Amniotic stem cell (primary cell): ENCODE measurements at regions not wholly inside any gene's neighbourhood (a gene's known extent, or its start where the extent isn't known, plus 50 kb on each side); places are given as distances from the start of the nearest gene placed in this dataset.

Source experiments
- DNase-seq: peaks from one replicate; lab custom pipeline; 2025; lab: John Stamatoyannopoulos, UW

GRCh38 chr12:114903083-114903691 is 219.2 kb upstream of the TBX3 start:
- DNase-seq: peak; percentile 68

DNA sequence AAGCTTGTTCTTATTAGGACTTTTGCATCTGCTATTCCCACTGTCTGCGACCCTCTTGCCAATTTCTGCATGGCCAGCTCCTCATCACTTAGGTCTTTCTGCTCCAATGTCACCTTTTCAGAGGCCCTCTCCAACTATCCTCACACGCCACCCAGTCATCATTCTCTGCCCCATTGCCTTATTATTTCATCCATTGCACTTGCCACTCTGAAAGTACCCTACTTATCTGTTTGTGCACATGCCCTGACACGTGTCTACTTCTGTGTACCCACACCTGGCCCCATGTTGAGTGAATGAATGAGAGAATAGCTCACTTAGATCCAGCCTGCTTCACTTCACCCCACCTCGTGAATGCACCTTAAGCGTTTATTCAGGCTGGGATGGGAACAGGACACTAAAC is 218.7 kb upstream of the TBX3 start:
- no peak for DNase-seq

GRCh38 chr12:114901316-114901715 is 217.3 kb upstream of the TBX3 start:
- no peak for DNase-seq

DNA sequence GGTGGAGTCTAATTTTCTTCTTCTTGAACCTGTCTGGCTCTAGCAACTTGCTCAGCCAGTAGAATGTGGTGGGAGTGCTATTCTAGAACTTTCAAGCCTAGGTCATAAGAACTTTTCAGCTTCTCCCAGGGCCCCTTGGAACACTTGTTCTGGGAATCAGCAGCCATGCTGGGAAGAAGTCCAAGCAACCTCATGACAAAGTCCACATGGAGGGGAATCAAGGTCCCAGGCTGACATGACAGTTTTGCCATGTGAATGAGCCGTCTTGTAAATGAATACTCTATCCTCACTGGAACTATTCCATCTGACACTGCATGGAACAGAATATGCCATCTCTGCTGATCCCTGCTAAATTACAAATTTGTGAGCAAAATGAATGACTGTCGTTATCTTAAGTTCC is 214.2 kb upstream of the TBX3 start:
- no peak for DNase-seq

- DNase-seq: no peak
Observed at GRCh38 chr12:114895827-114896226, 211.9 kb upstream of the TBX3 start.

DNA sequence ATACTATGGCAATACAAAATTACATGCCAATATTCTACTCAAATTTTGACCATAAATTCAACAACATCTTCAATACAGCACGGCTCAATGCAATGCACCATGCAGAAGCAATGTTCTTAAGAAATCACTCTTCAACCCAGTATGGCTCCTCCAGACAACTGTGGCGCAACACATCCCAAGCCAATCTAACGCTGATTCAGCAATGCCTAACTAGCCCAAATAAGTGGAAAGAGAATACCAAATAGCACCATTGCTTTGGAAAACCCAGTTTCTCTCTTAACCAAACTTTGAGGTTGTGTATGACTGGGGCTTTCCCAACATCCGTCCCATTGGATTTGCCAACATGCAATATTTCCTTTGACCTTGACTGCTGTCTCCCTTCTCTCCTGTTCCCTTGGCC is 211.1 kb upstream of the TBX3 start:
- DNase-seq: no peak

DNA sequence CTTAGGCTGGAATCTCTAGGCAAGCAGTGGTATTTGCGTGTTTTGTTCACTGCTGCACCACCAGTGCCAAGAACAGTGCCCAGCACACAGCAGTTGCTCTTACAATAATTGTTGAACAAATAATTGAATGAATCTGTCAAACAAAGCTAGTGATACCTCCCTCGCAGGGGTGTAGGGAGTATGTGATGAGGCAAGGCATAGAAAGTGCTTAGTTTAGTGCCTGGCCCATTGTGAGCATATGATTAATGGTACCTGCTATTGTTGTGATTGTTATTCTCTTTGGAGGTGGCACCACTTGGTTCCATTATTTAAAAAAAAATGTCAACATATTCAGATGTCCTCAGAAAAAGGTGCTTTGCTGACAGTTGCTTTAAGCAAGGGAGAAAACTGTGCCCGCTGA is 210.1 kb upstream of the TBX3 start:
- DNase-seq: no peak

DNA sequence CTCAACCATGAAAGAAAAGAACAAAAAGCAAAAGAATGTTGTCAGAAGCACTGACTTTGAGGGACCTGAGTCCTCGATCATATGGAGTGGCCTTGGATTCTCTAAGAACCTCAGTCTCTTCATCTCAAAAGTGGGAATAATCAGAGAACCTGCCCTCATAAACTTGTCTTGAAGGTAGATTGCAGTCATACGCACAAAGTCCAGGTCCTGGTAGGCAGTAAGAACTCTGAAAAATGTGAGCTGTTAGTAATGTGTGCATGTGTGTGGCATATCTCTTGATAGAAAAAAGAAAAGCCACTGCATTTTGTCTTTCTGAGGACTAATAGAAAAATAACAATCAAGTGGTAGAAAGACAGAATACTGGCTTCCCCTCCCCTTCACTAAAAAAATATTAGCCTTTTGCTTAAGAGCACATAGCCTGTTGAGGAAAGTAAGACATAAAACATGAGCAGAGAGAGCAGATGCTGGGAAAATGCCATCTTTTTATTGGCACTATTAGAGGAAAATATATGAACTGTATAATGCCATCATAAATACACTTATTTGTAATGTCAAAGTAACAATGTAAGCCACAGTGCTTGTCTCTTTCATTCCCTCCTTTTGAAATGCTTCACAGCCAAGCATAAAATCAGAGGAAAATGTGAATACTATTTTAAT is 205.1 kb upstream of the TBX3 start:
- no peak for DNase-seq

DNA sequence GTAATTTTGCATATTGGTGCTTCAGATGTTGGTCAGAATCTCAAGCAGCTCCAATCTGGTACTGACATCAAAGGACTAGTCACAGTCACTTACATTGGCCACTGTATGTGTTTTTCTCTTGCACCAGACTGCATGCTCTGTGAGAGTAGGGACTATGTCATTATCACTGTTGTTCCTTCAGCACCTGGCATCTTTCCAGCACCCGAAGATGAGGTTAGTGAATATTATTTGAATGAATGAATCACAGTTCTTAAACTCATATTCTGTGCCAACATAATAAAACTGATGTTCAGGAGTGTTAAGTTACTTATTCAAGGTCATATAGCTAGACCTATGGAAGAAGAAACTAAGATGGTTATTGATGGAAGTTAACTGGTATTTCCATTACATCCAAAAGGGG is 204.5 kb upstream of the TBX3 start:
- DNase-seq: no peak

GRCh38 chr12:114885501-114885900 is 201.5 kb upstream of the TBX3 start:
- DNase-seq: no peak

GRCh38 chr12:114884575-114884974 is 200.6 kb upstream of the TBX3 start:
- no peak for DNase-seq

- no peak for DNase-seq
Observed at GRCh38 chr12:114882083-114882482, 198.1 kb upstream of the TBX3 start.

GRCh38 chr12:114879354-114879753 is 195.4 kb upstream of the TBX3 start:
- DNase-seq: no peak

- DNase-seq: no peak
Observed at GRCh38 chr12:114878781-114879180, 194.8 kb upstream of the TBX3 start.

- no peak for DNase-seq
Observed at GRCh38 chr12:114876968-114877680, 193.1 kb upstream of the TBX3 start.

GRCh38 chr12:114875313-114875712 is 191.3 kb upstream of the TBX3 start:
- DNase-seq: no peak

DNA sequence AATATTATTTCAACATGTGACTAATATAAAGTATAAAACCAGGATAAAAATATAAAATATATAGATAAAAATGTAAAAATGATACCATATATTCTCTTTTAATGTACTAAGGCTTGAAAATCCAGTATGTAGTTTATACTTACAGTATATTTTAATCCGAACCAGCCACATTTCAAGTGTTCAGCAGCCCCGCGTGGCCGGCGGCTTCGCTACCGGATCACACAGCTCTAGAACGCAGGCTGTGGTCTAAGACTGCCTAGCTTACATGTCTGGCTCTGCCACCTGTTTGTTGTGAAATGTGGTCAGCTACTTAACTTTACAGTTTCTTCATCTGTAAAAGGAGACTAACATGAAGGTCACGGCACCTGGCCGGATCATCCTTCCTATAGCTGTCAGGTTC is 189.7 kb upstream of the TBX3 start:
- DNase-seq: no peak

GRCh38 chr12:114868995-114869834 is 185.2 kb upstream of the TBX3 start:
- DNase-seq: no peak

- DNase-seq: no peak
Observed at GRCh38 chr12:114866331-114866730, 182.4 kb upstream of the TBX3 start.

GRCh38 chr12:114864837-114865551 is 181.0 kb upstream of the TBX3 start:
- no peak for DNase-seq

DNA sequence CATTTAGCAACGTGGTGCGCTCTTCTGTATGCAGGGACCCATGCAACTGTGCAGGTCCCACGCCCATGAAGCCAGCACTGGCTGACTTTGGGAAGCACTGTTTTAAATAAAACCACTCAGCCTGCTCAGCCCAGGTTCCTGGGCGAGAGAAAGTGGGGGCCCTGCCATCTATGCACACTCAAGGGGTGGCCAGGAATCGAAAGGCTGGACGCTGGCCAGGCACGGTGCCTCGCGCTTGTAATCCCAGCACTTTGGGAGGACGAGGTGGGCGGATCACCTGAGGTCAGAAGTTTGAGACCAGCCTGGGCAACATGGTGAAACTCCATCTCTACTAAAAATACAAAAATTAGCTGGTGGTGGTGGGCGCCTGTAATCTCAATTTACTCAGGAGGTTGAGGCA is 179.9 kb upstream of the TBX3 start:
- no peak for DNase-seq

GRCh38 chr12:114860969-114861368 is 177.0 kb upstream of the TBX3 start:
- DNase-seq: no peak
